Gastroesophageal sphincter (tissue), 4 donors: ENCODE measurements at regions not wholly inside any gene's neighbourhood (a gene's known extent, or its start where the extent isn't known, plus 50 kb on each side); places are given as distances from the start of the nearest gene placed in this dataset.

Experiments
- ATAC-seq: fragments of 150-250 bp; one replicate; pipeline ENCODE4 v1.9.1; 2016; ENCODE audit warnings: mild to moderate bottlenecking, moderate library complexity
- H3K27ac ChIP-seq, 4 donors: fragments of 200-600 bp; sonication (generic) in 3 of 4; 1 replicate in 3 of 4; 2 replicates in 1 of 4; pipeline ENCODE4 v1.5.1; 2016 to 2019
- H3K27me3 ChIP-seq: fragments of 200-600 bp; sonication (generic); one replicate; pipeline ENCODE4 v1.5.1; 2019
- H3K36me3 ChIP-seq, 2 donors: fragments of 200-600 bp; sonication (generic); one replicate each; pipeline ENCODE4 v1.5.1; 2019; ENCODE audit warnings: control low read depth in 1 of 2
- H3K4me1 ChIP-seq, 3 donors: fragments of 200-600 bp; sonication (generic); 1 replicate in 2 of 3; 2 replicates in 1 of 3; pipeline ENCODE4 v1.5.1; 2016 to 2019; ENCODE audit warnings: control low read depth in 2 of 3
- H3K4me3 ChIP-seq, 2 donors: fragments of 200-600 bp; sonication (generic); one replicate each; pipeline ENCODE4 v1.5.1; 2019; ENCODE audit warnings: mild to moderate bottlenecking in 1 of 2, moderate library complexity in 1 of 2
- H3K9me3 ChIP-seq, 3 donors: fragments of 200-600 bp; sonication (generic); one replicate each; pipeline ENCODE4 v1.5.1; 2017 to 2019; ENCODE audit warnings: control low read depth in 2 of 3
- CTCF ChIP-seq, 4 experiments: fragments of 200-600 bp in 2 of 4; fragments of 450-650 bp in 2 of 4; sonication (generic) in 1 of 4; IDR thresholded peaks; one replicate each; pipeline ENCODE4 v1.5.1; 2017 to 2019; ENCODE audit warnings: antibody characterized with exemption in 4 of 4, mild to moderate bottlenecking in 2 of 4, moderate library complexity in 2 of 4
- EP300 ChIP-seq: sonication (generic); formaldehyde crosslinking; IDR thresholded peaks from one replicate; pipeline ENCODE4 v1.6.1; 2017; ENCODE audit warnings: antibody characterized with exemption, mild to moderate bottlenecking
- POLR2A ChIP-seq, 2 donors: fragments of 450-650 bp; IDR thresholded peaks; one replicate each; pipeline ENCODE4 v1.6.1; 2017; ENCODE audit warnings: antibody characterized with exemption in 2 of 2, mild to moderate bottlenecking in 2 of 2, moderate library complexity in 1 of 2
- POLR2AphosphoS5 ChIP-seq: sonication (generic); formaldehyde crosslinking; IDR thresholded peaks from one replicate; pipeline ENCODE4 v1.6.1; 2017; ENCODE audit warnings: antibody characterized with exemption
- WGBS, 2 donors: methylation state at CpG; one replicate each; pipeline ENCODE4 v1.1.5; 2018; ENCODE audit warnings: low coverage in 1 of 2; 5-methylcytosine and 5-hydroxymethylcytosine counted together

GRCh38 chr15:100751585-100751984 is 128.0 kb upstream of the ALDH1A3 start:
- Histone ChIP-seq H3K4me1 (no peaks in the 10 kb centered on the region), H3K27ac (no peak overlapping the region), H3K9me3 (peaks cover 0 to 20% (median 0%) of the 10 kb centered on the region in 3 donors), H3K27me3 (no peaks in the 10 kb centered on the region), H3K4me3 (no peak overlapping the region), H3K36me3 (no peaks in the 10 kb centered on the region)
- TF ChIP-seq CTCF (IDR thresholded peaks at IDR 0.05) (no peak), POLR2A (IDR thresholded peaks at IDR 0.05) (no peak), EP300 (no peak), POLR2AphosphoS5 (no peak)
- WGBS, 2 donors, result 87 to 100% methylated on average over 1 to 3 of the region's 3 CpGs
- no peak for ATAC-seq

- peaks cover 0 to 8% (median 0%) of the 10 kb centered on the region in 3 donors for H3K9me3 ChIP-seq
- TF ChIP-seq POLR2A (IDR thresholded peaks at IDR 0.05), result no peak
- TF ChIP-seq EP300, result no peak
- no peak for TF ChIP-seq POLR2AphosphoS5
- TF ChIP-seq CTCF (IDR thresholded peaks at IDR 0.05), result no peak
- H3K36me3 ChIP-seq, result no peaks in the 10 kb centered on the region
- H3K4me1 ChIP-seq, result no peaks in the 10 kb centered on the region
- no peak for ATAC-seq
- no peak overlapping the region for H3K4me3 ChIP-seq
- WGBS, 2 donors, result 100% methylated on average over 1 of the region's 1 CpG
- H3K27ac ChIP-seq, result no peak overlapping the region
- no peaks in the 10 kb centered on the region for H3K27me3 ChIP-seq
These were observed 126.1 kb upstream of the ALDH1A3 start for GRCh38 chr15:100753503-100753902.

- H3K9me3 ChIP-seq, result no peaks in the 10 kb centered on the region
- H3K36me3 ChIP-seq, result no peaks in the 10 kb centered on the region
- peaks cover 0 to 15% (median 0%) of the 10 kb centered on the region in 3 donors for H3K4me1 ChIP-seq
- peaks cover 5% of the 10 kb centered on the region for H3K27me3 ChIP-seq
- ATAC-seq, result no peak
- 46% methylated on average over 1 of the region's 1 CpG; no CpG with 5 or more reads in 1 of the 2 donors for WGBS, 2 donors
- TF ChIP-seq POLR2AphosphoS5 (no peak), CTCF (IDR thresholded peaks at IDR 0.05) (no peak), POLR2A (IDR thresholded peaks at IDR 0.05) (no peak), EP300 (no peak)
- H3K27ac ChIP-seq, result no peak overlapping the region
- H3K4me3 ChIP-seq, result no peak overlapping the region
These were observed 122.0 kb upstream of the ALDH1A3 start for GRCh38 chr15:100757661-100758060.

- Histone ChIP-seq H3K36me3 (no peaks in the 10 kb centered on the region), H3K4me3 (no peak overlapping the region), H3K27ac (peak overlapping the region in 1 of 4 donors; percentile 33), H3K27me3 (peaks cover 5% of the 10 kb centered on the region), H3K9me3 (no peaks in the 10 kb centered on the region), H3K4me1 (peaks cover 0 to 15% (median 0%) of the 10 kb centered on the region in 3 donors)
- TF ChIP-seq EP300 (no peak), CTCF (IDR thresholded peaks at IDR 0.05) (no peak), POLR2A (IDR thresholded peaks at IDR 0.05) (no peak), POLR2AphosphoS5 (no peak)
- WGBS, 2 donors, result 59 to 71% methylated on average over 2 to 5 of the region's 6 CpGs
- no peak for ATAC-seq
These were observed 121.1 kb upstream of the ALDH1A3 start for GRCh38 chr15:100758555-100758954.

GRCh38 chr15:100759106-100759505 is 120.5 kb upstream of the ALDH1A3 start:
- Histone ChIP-seq H3K36me3 (no peaks in the 10 kb centered on the region), H3K9me3 (no peaks in the 10 kb centered on the region), H3K27ac (peak overlapping the region in 2 of 4 donors; percentile 3 to 33), H3K4me3 (no peak overlapping the region), H3K27me3 (peaks cover 5% of the 10 kb centered on the region), H3K4me1 (peaks cover 0 to 15% (median 0%) of the 10 kb centered on the region in 3 donors)
- no peak for TF ChIP-seq CTCF (IDR thresholded peaks at IDR 0.05)
- TF ChIP-seq POLR2A (IDR thresholded peaks at IDR 0.05), result no peak
- TF ChIP-seq EP300, result no peak
- no peak for TF ChIP-seq POLR2AphosphoS5
- no peak for ATAC-seq
- whole genome bisulfite sequencing, 2 donors, result 13 to 14% methylated on average over 6 of the region's 6 CpGs
